Stimulated activated CD8-positive, alpha-beta memory T cell treated with anti-CD3 and anti-CD28 coated beads, Interleukin-4, amount 100 ng/mL, for 4 hours (primary cell): ENCODE measurements at regions not wholly inside any gene's neighbourhood (a gene's known extent, or its start where the extent isn't known, plus 50 kb on each side); places are given as distances from the start of the nearest gene placed in this dataset.
"Not testable (repeated sequence)": the region's sequence is repeated elsewhere in the genome, so short reads cannot be mapped to it uniquely, and the experiment has no call there.

Source experiments
- DNase-seq, 2 donors: peaks; one replicate each; pipeline ENCODE4 v3.0.0-alpha.2; 2020; ENCODE audit warnings: low read depth in 2 of 2, low spot score in 1 of 2

GRCh38 chr13:75961911-75962310, 325.8 kb downstream of the LMO7 start:
- no peak for DNase-seq

GRCh38 chr13:75960538-75960994, 324.4 kb downstream of the LMO7 start:
- DNase-seq, result no peak

- no peak for DNase-seq
Observed at GRCh38 chr13:75959861-75960481, 323.8 kb downstream of the LMO7 start.

GRCh38 chr13:75953589-75953988, 317.5 kb downstream of the LMO7 start:
- DNase-seq, result not testable (repeated sequence)

GRCh38 chr13:75947448-75947847, 311.3 kb downstream of the LMO7 start:
- DNase-seq, result no peak

GRCh38 chr13:75946536-75947284, 310.6 kb downstream of the LMO7 start:
- no peak for DNase-seq

GRCh38 chr13:75945841-75946482, 309.8 kb downstream of the LMO7 start:
- DNase-seq, result no peak

GRCh38 chr13:75938811-75939560, 302.9 kb downstream of the LMO7 start:
- no peak for DNase-seq

- DNase-seq, result no peak
Observed at GRCh38 chr13:75936791-75937190, 300.7 kb downstream of the LMO7 start.

GRCh38 chr13:75935805-75936204, 299.7 kb downstream of the LMO7 start:
- no peak for DNase-seq

- no peak for DNase-seq
Observed at GRCh38 chr13:75934889-75935288, 298.8 kb downstream of the LMO7 start.

- no peak for DNase-seq
Observed at GRCh38 chr13:75932636-75933035, 296.5 kb downstream of the LMO7 start.

GRCh38 chr13:75931116-75931515, 295.0 kb downstream of the LMO7 start:
- DNase-seq, result no peak

- DNase-seq, result no peak
Observed at GRCh38 chr13:75929076-75929475, 292.9 kb downstream of the LMO7 start.

GRCh38 chr13:75927183-75927669, 291.1 kb downstream of the LMO7 start:
- DNase-seq, result no peak

- no peak for DNase-seq
Observed at GRCh38 chr13:75920536-75920935, 284.4 kb downstream of the LMO7 start.

GRCh38 chr13:75919660-75920199, 283.6 kb downstream of the LMO7 start:
- DNase-seq, result no peak

- DNase-seq, result no peak
Observed at GRCh38 chr13:75915066-75915465, 278.9 kb downstream of the LMO7 start.

- no peak for DNase-seq
Observed at GRCh38 chr13:75913925-75914324, 277.8 kb downstream of the LMO7 start.

- no peak for DNase-seq
Observed at GRCh38 chr13:75910591-75910990, 274.5 kb downstream of the LMO7 start.
